Thoracic aorta (tissue), 2 donors: ENCODE measurements at regions not wholly inside any gene's neighbourhood (a gene's known extent, or its start where the extent isn't known, plus 50 kb on each side); places are given as distances from the start of the nearest gene placed in this dataset.

Experiments
- ATAC-seq: fragments of 150-250 bp; one replicate; pipeline ENCODE4 v1.8.0; 2017; ENCODE audit warnings: low read depth; ENCODE audit not compliant: insufficient number of reproducible peaks, low FRiP score
- DNase-seq: peaks from one replicate; pipeline ENCODE4 v3.0.0-alpha.2; 2020; ENCODE audit warnings: low spot score
- H3K27ac ChIP-seq, 2 donors: fragments of 200-600 bp; sonication (generic); 1 replicate in 1 of 2; 2 replicates in 1 of 2; pipeline ENCODE4 v1.5.1; 2016; ENCODE audit warnings: mild to moderate bottlenecking in 2 of 2, moderate library complexity in 2 of 2
- H3K27me3 ChIP-seq: fragments of 200-600 bp; sonication (generic); replicated peaks from 2 replicates; pipeline ENCODE4 v1.6.0; 2016; ENCODE audit warnings: mild to moderate bottlenecking; ENCODE audit not compliant: insufficient read depth
- H3K36me3 ChIP-seq: fragments of 200-600 bp; sonication (generic); one replicate; pipeline ENCODE4 v1.5.1; 2016
- H3K4me1 ChIP-seq, 2 donors: fragments of 200-600 bp; sonication (generic); 1 replicate in 1 of 2; 2 replicates in 1 of 2; pipeline versions ENCODE4 v1.5.1 to v1.6.0; 2016; ENCODE audit warnings: low read depth in 2 of 2, mild to moderate bottlenecking in 1 of 2; ENCODE audit not compliant: control insufficient read depth in 1 of 2
- H3K4me3 ChIP-seq: fragments of 200-600 bp; sonication (generic); 2 replicates; pipeline ENCODE4 v1.5.1; 2016; ENCODE audit warnings: mild to moderate bottlenecking
- H3K9me3 ChIP-seq: fragments of 200-600 bp; sonication (generic); 2 replicates; pipeline ENCODE4 v1.5.1; 2016
- TF ChIP-seq, protein P1 (sequence below): fragments of 200-600 bp; sonication (generic); IDR thresholded peaks from one replicate; pipeline ENCODE4 v1.5.1; 2019; ENCODE audit warnings: antibody characterized with exemption

DNA sequence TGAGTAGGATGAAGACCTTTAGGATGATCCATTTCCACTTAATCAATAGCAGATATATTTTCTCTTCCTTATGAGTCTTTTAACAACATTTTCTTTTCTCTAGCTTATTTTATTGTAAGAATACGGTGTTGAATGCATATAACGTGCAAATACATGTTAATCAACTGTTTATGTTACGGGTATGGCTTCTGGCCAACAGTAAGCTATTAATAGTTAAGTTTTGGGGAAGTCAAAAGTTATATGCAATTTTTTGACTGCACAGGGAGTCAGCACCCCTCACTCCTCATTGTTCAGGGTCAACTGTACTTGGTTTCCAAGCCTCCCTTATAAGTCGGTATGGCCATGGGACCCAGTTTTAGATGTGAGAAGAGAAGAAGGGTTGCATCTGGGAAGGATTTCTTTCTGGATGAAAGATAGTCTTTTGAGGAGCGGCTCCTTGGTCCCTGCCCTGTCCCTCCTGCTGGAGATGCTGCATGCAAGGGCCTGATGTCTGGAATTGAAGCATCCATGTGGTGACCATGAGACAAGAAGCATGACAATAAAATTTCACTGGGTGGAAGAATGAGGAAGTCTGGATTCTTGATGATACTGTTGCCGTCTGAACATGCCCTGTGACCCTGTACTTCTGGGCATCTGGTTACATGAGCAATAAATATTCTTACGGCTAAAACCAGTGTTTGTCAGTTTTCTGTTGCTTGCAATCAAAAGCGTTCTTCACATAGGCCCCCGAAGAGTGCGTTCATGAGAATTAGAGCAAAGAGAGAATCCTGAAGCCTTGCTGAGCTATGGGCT lies 194.7 kb upstream of the PMEPA1 start:
- ATAC-seq (no peak), DNase-seq (no peak)
- no peaks in the 10 kb centered on the region for H3K9me3 ChIP-seq
- H3K36me3 ChIP-seq = no peaks in the 10 kb centered on the region
- TF ChIP-seq, protein P1, sequence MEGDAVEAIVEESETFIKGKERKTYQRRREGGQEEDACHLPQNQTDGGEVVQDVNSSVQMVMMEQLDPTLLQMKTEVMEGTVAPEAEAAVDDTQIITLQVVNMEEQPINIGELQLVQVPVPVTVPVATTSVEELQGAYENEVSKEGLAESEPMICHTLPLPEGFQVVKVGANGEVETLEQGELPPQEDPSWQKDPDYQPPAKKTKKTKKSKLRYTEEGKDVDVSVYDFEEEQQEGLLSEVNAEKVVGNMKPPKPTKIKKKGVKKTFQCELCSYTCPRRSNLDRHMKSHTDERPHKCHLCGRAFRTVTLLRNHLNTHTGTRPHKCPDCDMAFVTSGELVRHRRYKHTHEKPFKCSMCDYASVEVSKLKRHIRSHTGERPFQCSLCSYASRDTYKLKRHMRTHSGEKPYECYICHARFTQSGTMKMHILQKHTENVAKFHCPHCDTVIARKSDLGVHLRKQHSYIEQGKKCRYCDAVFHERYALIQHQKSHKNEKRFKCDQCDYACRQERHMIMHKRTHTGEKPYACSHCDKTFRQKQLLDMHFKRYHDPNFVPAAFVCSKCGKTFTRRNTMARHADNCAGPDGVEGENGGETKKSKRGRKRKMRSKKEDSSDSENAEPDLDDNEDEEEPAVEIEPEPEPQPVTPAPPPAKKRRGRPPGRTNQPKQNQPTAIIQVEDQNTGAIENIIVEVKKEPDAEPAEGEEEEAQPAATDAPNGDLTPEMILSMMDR = no peak
- H3K27ac ChIP-seq = no peak overlapping the region
- H3K4me1 ChIP-seq = no peaks in the 10 kb centered on the region
- H3K4me3 ChIP-seq = no peak overlapping the region
- no peaks in the 10 kb centered on the region for H3K27me3 ChIP-seq

DNA sequence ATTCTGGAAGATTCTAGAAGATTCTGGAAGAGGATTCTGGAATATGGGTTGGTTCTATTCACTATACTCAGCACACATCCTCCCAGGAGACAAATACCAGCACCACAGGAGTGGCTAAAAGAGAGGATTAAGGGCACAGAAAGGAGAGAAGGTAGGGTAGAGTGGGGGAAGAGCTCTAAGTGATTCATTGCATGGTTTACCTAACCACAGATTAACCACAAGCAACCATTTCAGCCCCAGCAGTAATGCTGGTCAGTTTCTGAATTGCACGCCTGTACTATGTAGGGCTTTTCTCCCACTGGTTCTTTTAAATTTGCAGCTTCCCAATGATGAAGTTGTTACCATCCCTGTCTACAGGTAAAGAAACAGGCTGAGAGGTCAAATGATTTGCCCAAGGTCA lies 192.7 kb upstream of the PMEPA1 start:
- H3K27ac ChIP-seq = no peak overlapping the region
- no peaks in the 10 kb centered on the region for H3K27me3 ChIP-seq
- H3K4me3 ChIP-seq = no peak overlapping the region
- no peaks in the 10 kb centered on the region for H3K36me3 ChIP-seq
- ATAC-seq (no peak), DNase-seq (no peak)
- H3K9me3 ChIP-seq = no peaks in the 10 kb centered on the region
- no peaks in the 10 kb centered on the region for H3K4me1 ChIP-seq
- TF ChIP-seq, protein P1 = no peak

DNA sequence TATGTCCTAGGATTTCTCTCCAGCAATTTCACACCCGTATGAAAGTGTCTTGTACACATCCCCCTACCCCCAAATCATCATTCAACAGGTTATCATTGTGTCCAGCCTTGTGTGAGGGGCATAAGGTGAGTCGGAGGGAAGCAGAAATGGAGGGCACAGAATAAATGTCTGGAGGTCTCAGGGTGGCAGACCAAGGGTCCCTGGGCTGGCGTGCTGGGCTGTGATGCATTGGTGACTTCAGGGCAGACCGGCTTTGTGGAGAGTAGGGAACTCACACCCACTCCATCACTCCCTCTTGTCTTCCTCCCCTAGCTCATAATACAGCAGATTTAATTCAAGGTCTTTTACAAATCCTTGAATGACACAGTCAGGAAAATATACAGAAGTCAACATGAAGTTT lies 191.7 kb upstream of the PMEPA1 start:
- Histone ChIP-seq H3K4me3 (no peak overlapping the region), H3K36me3 (no peaks in the 10 kb centered on the region), H3K4me1 (no peaks in the 10 kb centered on the region), H3K27me3 (no peaks in the 10 kb centered on the region), H3K27ac (no peak overlapping the region), H3K9me3 (no peaks in the 10 kb centered on the region)
- TF ChIP-seq, protein P1 = no peak
- DNase-seq (no peak), ATAC-seq (no peak)

DNA sequence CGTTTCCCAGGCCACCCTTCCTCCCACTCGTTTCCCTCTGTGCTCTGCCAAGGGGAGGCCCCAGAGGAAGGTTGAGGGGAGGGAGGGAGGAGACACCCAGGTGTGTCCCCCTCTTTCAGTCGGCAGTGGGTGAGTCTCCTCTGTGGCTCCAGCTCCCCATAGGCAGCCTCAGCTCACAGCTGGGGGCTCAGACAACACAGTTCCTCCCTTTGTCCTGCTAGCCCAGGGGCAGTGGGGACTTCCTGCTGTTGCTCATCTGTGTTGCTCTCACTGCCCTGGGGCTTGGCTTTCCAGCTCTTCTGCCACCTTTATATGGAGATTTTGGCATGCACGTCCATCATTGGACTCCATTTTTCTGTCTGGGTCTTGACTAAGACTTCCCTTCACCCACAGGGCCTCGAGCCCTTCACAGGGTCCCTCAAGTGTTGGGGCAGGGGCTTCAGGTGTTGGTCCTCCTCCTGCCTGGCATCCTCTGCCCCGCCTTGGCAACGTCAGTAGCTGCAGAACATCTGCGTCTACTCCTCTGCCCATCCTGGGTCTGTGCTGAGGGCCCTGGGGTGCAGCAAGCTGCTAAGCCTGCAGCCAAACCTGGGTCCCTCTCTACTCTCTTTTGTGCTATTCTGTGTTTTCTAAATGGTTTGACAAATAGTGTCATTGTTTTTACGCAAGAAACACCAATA lies 190.6 kb upstream of the PMEPA1 start:
- no peaks in the 10 kb centered on the region for H3K9me3 ChIP-seq
- H3K4me3 ChIP-seq = no peak overlapping the region
- TF ChIP-seq, protein P1 = no peak
- no peaks in the 10 kb centered on the region for H3K27me3 ChIP-seq
- H3K36me3 ChIP-seq = no peaks in the 10 kb centered on the region
- H3K27ac ChIP-seq = no peak overlapping the region
- no peaks in the 10 kb centered on the region for H3K4me1 ChIP-seq
- DNase-seq (no peak), ATAC-seq (no peak)

GRCh38 chr20:57899554-57899953 lies 189.7 kb upstream of the PMEPA1 start:
- H3K36me3 ChIP-seq = no peaks in the 10 kb centered on the region
- H3K9me3 ChIP-seq = no peaks in the 10 kb centered on the region
- TF ChIP-seq, protein P1 = no peak
- H3K4me3 ChIP-seq = no peak overlapping the region
- no peak overlapping the region for H3K27ac ChIP-seq
- no peaks in the 10 kb centered on the region for H3K4me1 ChIP-seq
- ATAC-seq (no peak), DNase-seq (no peak)
- no peaks in the 10 kb centered on the region for H3K27me3 ChIP-seq
